H1 (cell line): ENCODE measurements at regions not wholly inside any gene's neighbourhood (a gene's known extent, or its start where the extent isn't known, plus 50 kb on each side); places are given as distances from the start of the nearest gene placed in this dataset.

Experiments used
- CTCF ChIA-PET: fragments of 300-600 bp; sonication (Branson Sonifier 250); formaldehyde crosslinking; loops from one replicate; lab custom pipeline; 2021; ENCODE audit not compliant: partially characterized antibody; lab: Charles Lee
- POLR2A ChIA-PET: fragments of 300-600 bp; sonication (Branson Sonifier 250); formaldehyde crosslinking; loops from one replicate; lab custom pipeline; 2021; ENCODE audit warnings: inconsistent platforms; ENCODE audit not compliant: partially characterized antibody; lab: Charles Lee
- DNase-seq, 2 experiments: peaks; one replicate each; pipeline versions ENCODE4 v3.0.0 to v3.0.0-alpha.2; 2010 to 2022; ENCODE audit warnings: low spot score in 2 of 2, low read depth in 1 of 2, mixed read lengths in 1 of 2
- FAIRE-seq: peaks from 2 replicates; lab custom pipeline; 2011; peaks lifted over from hg19 to GRCh38; lab: Jason Lieb, UNC
- H2AFZ ChIP-seq: 2 replicates; pipeline ENCODE4 v1.8.1; 2012; ENCODE audit warnings: low read length, inconsistent platforms
- H2AK5ac ChIP-seq: 2 replicates; pipeline ENCODE4 v1.6.1; 2013; ENCODE audit warnings: low read depth, low read length
- H2BK120ac ChIP-seq: replicated peaks from 2 replicates; pipeline ENCODE3; 2013; ENCODE audit warnings: low read depth, low read length, inconsistent platforms
- H2BK12ac ChIP-seq: 2 replicates; pipeline ENCODE4 v1.6.1; 2013; ENCODE audit warnings: low read depth, low read length
- H2BK15ac ChIP-seq: 2 replicates; pipeline ENCODE4 v1.6.1; 2013; ENCODE audit warnings: low read length
- H2BK20ac ChIP-seq: 2 replicates; pipeline ENCODE4 v1.6.1; 2013; ENCODE audit warnings: low read length
- H2BK5ac ChIP-seq: 2 replicates; pipeline ENCODE4 v1.6.1; 2013; ENCODE audit warnings: low read depth, low read length
- H3K14ac ChIP-seq: 2 replicates; pipeline ENCODE4 v1.6.1; 2013; ENCODE audit warnings: inconsistent platforms; ENCODE audit not compliant: insufficient read length
- H3K18ac ChIP-seq: 2 replicates; pipeline ENCODE4 v1.6.1; 2013; ENCODE audit warnings: low read length; ENCODE audit errors: extremely low read depth
- H3K23ac ChIP-seq: 2 replicates; pipeline ENCODE4 v1.6.1; 2013; ENCODE audit warnings: inconsistent platforms; ENCODE audit not compliant: insufficient read length
- H3K23me2 ChIP-seq: 2 replicates; pipeline ENCODE4 v1.6.1; 2013; ENCODE audit warnings: low read depth, low read length
- H3K27ac ChIP-seq: 2 replicates; pipeline ENCODE4 v1.6.1; 2011; ENCODE audit warnings: low read depth, low read length, inconsistent platforms
- H3K27me3 ChIP-seq, 4 experiments: replicated peaks in 1 of 4; 1 replicate in 1 of 4; 2 replicates in 3 of 4; pipeline versions ENCODE4 v1.6.1 to v1.8.1; 2011 to 2013; ENCODE audit warnings: low read length in 3 of 4, mild to moderate bottlenecking in 3 of 4, inconsistent platforms in 2 of 4, mixed read lengths in 2 of 4, moderate library complexity in 1 of 4; ENCODE audit not compliant: control insufficient read depth in 3 of 4, insufficient read depth in 3 of 4; ENCODE audit errors: extremely low read depth in 1 of 4
- H3K36me3 ChIP-seq, 4 experiments: 2 replicates each; pipeline versions ENCODE4 v1.6.1 to v1.8.1; 2011 to 2013; ENCODE audit warnings: mild to moderate bottlenecking in 4 of 4, low read length in 3 of 4, moderate library complexity in 2 of 4, control low read depth in 1 of 4, inconsistent platforms in 1 of 4; ENCODE audit not compliant: insufficient read depth in 4 of 4, control insufficient read depth in 2 of 4
- H3K4ac ChIP-seq: replicated peaks from 2 replicates; pipeline ENCODE3; 2013; ENCODE audit warnings: low read length, low read depth, mixed read lengths, inconsistent platforms; ENCODE audit not compliant: insufficient read length
- H3K4me1 ChIP-seq, 4 experiments: replicated peaks in 1 of 4; 1 replicate in 1 of 4; 2 replicates in 3 of 4; pipeline versions ENCODE4 v1.6.1 to v1.8.1; 2011 to 2013; ENCODE audit warnings: low read length in 3 of 4, inconsistent platforms in 2 of 4, mixed read lengths in 1 of 4; ENCODE audit not compliant: insufficient read depth in 4 of 4, control insufficient read depth in 3 of 4
- H3K4me2 ChIP-seq, 2 experiments: 2 replicates each; pipeline versions ENCODE4 v1.6.1 to v1.8.1; 2011 to 2013; ENCODE audit warnings: low read depth in 2 of 2, low read length in 2 of 2, control low read depth in 1 of 2, inconsistent platforms in 1 of 2, mild to moderate bottlenecking in 1 of 2; ENCODE audit not compliant: insufficient read depth in 1 of 2
- H3K4me3 ChIP-seq, 4 experiments: fragments of 200-600, 300-600 bp in 1 of 4; sonication (generic), shearing (Covaris generic), sonication (Bioruptor Twin) in 1 of 4; 2 replicates each; pipeline versions ENCODE4 v1.5.1 to v1.8.1; 2011 to 2016; ENCODE audit warnings: low read length in 4 of 4, low read depth in 3 of 4, control low read depth in 2 of 4, inconsistent platforms in 2 of 4, mild to moderate bottlenecking in 2 of 4, mixed read lengths in 1 of 4, moderate library complexity in 1 of 4; ENCODE audit not compliant: insufficient read depth in 2 of 4; ENCODE audit errors: extremely low read depth in 1 of 4
- H3K56ac ChIP-seq: replicated peaks from 2 replicates; pipeline ENCODE3; 2013; ENCODE audit warnings: low read depth, mild to moderate bottlenecking, mixed read lengths, low read length, inconsistent platforms; ENCODE audit not compliant: insufficient read length
- H3K79me1 ChIP-seq: 2 replicates; pipeline ENCODE4 v1.6.1; 2013; ENCODE audit warnings: low read depth, low read length, control low read depth
- H3K79me2 ChIP-seq, 2 experiments: 2 replicates each; pipeline versions ENCODE4 v1.6.1 to v1.8.1; 2012 to 2013; ENCODE audit warnings: low read length in 2 of 2, mild to moderate bottlenecking in 2 of 2, inconsistent platforms in 1 of 2; ENCODE audit not compliant: insufficient read depth in 2 of 2, control insufficient read depth in 1 of 2
- H3K9ac ChIP-seq, 4 experiments: replicated peaks in 1 of 4; 1 replicate in 1 of 4; 2 replicates in 3 of 4; pipeline versions ENCODE4 v1.6.1 to v1.8.1; 2011 to 2013; ENCODE audit warnings: low read depth in 3 of 4, low read length in 3 of 4, control low read depth in 2 of 4, mild to moderate bottlenecking in 2 of 4, moderate library complexity in 2 of 4, inconsistent platforms in 1 of 4; ENCODE audit errors: extremely low read depth in 1 of 4
- H3K9me3 ChIP-seq, 2 experiments: 2 replicates each; pipeline versions ENCODE4 v1.6.1 to v1.8.1; 2012 to 2013; ENCODE audit warnings: mild to moderate bottlenecking in 2 of 2, moderate library complexity in 2 of 2, control low read depth in 1 of 2, inconsistent platforms in 1 of 2, low read depth in 1 of 2, low read length in 1 of 2, mixed read lengths in 1 of 2; ENCODE audit not compliant: insufficient read depth in 2 of 2
- H4K20me1 ChIP-seq, 2 experiments: replicated peaks in 1 of 2; 2 replicates each; pipeline versions ENCODE3 to v1.8.1; 2011 to 2013; ENCODE audit warnings: inconsistent platforms in 2 of 2, low read length in 2 of 2, mild to moderate bottlenecking in 1 of 2; ENCODE audit not compliant: insufficient read depth in 2 of 2, control insufficient read depth in 1 of 2
- H4K5ac ChIP-seq: 2 replicates; pipeline ENCODE4 v1.6.1; 2013; ENCODE audit warnings: low read length, low read depth, mixed read lengths, inconsistent platforms; ENCODE audit not compliant: insufficient read length
- H4K8ac ChIP-seq: 2 replicates; pipeline ENCODE4 v1.8.0; 2013; ENCODE audit warnings: mild to moderate bottlenecking, moderate library complexity, low read length, inconsistent platforms; ENCODE audit not compliant: insufficient read depth; ENCODE audit errors: extremely low read depth
- H4K91ac ChIP-seq: replicated peaks from 2 replicates; pipeline ENCODE3; 2013; ENCODE audit warnings: low read length, mixed read lengths, inconsistent platforms; ENCODE audit not compliant: insufficient read length
- CREB1 ChIP-seq: IDR thresholded peaks from 2 replicates; pipeline ENCODE4 v1.6.1; 2012; ENCODE audit warnings: inconsistent platforms
- HDAC6 ChIP-seq: IDR thresholded peaks from one replicate; pipeline ENCODE4 v1.7.1; 2012; ENCODE audit warnings: low read depth, mild to moderate bottlenecking, inconsistent platforms, low read length, moderate library complexity
- NANOG ChIP-seq: IDR thresholded peaks from 2 replicates; pipeline ENCODE4 v1.6.1; 2011; ENCODE audit warnings: low read length, low read depth, mild to moderate bottlenecking, inconsistent platforms; ENCODE audit not compliant: insufficient read depth, poor library complexity, severe bottlenecking
- SP1 ChIP-seq: IDR thresholded peaks from 2 replicates; pipeline ENCODE4 v1.6.1; 2011; ENCODE audit warnings: low read depth, low read length
- TAF1 ChIP-seq: IDR thresholded peaks from 2 replicates; pipeline ENCODE4 v1.6.1; 2011; ENCODE audit warnings: mild to moderate bottlenecking, low read depth, low read length
- TEAD4 ChIP-seq: IDR thresholded peaks from 2 replicates; pipeline ENCODE4 v1.6.1; 2012; ENCODE audit warnings: low read depth, low read length, inconsistent platforms, mixed read lengths
- WGBS, 2 experiments: shearing (Covaris generic) in 1 of 2; methylation state at CpG; one replicate each; pipeline versions ENCODE4 v1.1.6 to v1.1.7; 2013 to 2015; ENCODE audit warnings: low lambda C conversion rate in 2 of 2, mixed read lengths in 2 of 2, inconsistent platforms in 1 of 2, low coverage in 1 of 2, missing lambda C conversion rate in 1 of 2; ENCODE audit not compliant: insufficient replicate concordance in 2 of 2, insufficient coverage in 1 of 2, insufficient read length in 1 of 2; ENCODE audit errors: extremely low coverage in 1 of 2, missing lambda C conversion rate in 1 of 2; 5-methylcytosine and 5-hydroxymethylcytosine counted together

DNA sequence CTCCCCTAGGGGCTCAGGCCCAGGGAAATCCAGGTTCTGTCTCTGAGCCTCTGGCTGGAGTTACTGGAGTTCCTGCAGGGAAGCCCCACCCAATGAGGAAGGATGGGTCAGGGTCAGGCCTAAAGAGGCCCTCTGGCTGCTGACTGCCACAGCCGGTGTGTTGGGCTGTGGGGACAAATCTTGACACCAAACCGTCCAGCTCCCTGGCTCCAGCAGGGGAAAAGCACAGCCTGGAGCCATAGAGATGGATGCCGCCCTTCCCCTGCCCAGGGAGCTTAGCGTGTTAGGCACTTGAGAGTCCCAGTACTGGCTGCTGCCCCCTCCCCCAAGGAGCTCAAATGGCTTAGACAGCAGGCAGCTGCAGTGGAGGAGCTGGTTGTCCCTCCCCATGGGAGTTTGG, 321.3 kb upstream of the LCORL start:
- H4K91ac ChIP-seq: no peak overlapping the region
- H3K27me3 ChIP-seq: no peaks in the 10 kb centered on the region
- no peaks in the 10 kb centered on the region for H3K4me1 ChIP-seq
- H3K27ac ChIP-seq: no peak overlapping the region
- H2BK12ac ChIP-seq: no peak overlapping the region
- DNase-seq (no peak), FAIRE-seq (no peak)
- H3K79me2 ChIP-seq: no peaks in the 10 kb centered on the region
- H4K20me1 ChIP-seq: no peaks in the 10 kb centered on the region
- H3K18ac ChIP-seq: no peak overlapping the region
- no peak overlapping the region for H2AFZ ChIP-seq
- H4K8ac ChIP-seq: no peak overlapping the region; the same call in 1 of the 2 replicates
- no peak overlapping the region for H2BK120ac ChIP-seq
- no peak overlapping the region for H3K4me2 ChIP-seq
- no peaks in the 10 kb centered on the region for H3K36me3 ChIP-seq
- TF ChIP-seq NANOG (no peak), HDAC6 (no peak), TEAD4 (no peak), TAF1 (no peak), CREB1 (no peak), SP1 (no peak)
- H3K23me2 ChIP-seq: no peaks in the 10 kb centered on the region
- no peak overlapping the region for H3K9ac ChIP-seq
- H2BK20ac ChIP-seq: no peak overlapping the region
- ChIA-PET POLR2A (no interaction called here), CTCF (no interaction called here)
- H3K14ac ChIP-seq: no peak overlapping the region
- H3K23ac ChIP-seq: no peak overlapping the region
- no peak overlapping the region for H3K4ac ChIP-seq
- no peak overlapping the region for H2AK5ac ChIP-seq
- H3K9me3 ChIP-seq: peaks cover 29 to 31% of the 10 kb centered on the region in 2 experiments
- no peak overlapping the region for H2BK5ac ChIP-seq
- H3K79me1 ChIP-seq: no peaks in the 10 kb centered on the region
- H3K4me3 ChIP-seq: no peak overlapping the region
- 81% methylated on average over 4 of the region's 4 CpGs; no CpG with 5 or more reads in 1 of the 2 experiments for WGBS, 2 experiments
- no peak overlapping the region for H3K56ac ChIP-seq
- H2BK15ac ChIP-seq: no peak overlapping the region
- no peak overlapping the region for H4K5ac ChIP-seq
